OCI-LY1 (cell line): ENCODE measurements at regions not wholly inside any gene's neighbourhood (a gene's known extent, or its start where the extent isn't known, plus 50 kb on each side); places are given as distances from the start of the nearest gene placed in this dataset.

Experiments
- H2AFZ ChIP-seq: fragments of 200-600 bp; sonication (generic), shearing (Covaris generic); 2 replicates; pipeline ENCODE4 v1.6.0; 2014; ENCODE audit warnings: antibody characterized with exemption, mild to moderate bottlenecking, low read length
- H3F3A ChIP-seq: fragments of 200-600 bp; sonication (generic), shearing (Covaris generic); 2 replicates; pipeline ENCODE4 v1.6.0; 2014; ENCODE audit warnings: mild to moderate bottlenecking, antibody characterized with exemption, low read length, moderate library complexity; ENCODE audit not compliant: insufficient read depth
- H3K27ac ChIP-seq: fragments of 200-600 bp; sonication (generic); 2 replicates; pipeline ENCODE4 v1.5.1; 2014; ENCODE audit warnings: low read length, mixed run types, mild to moderate bottlenecking, low read depth; ENCODE audit not compliant: poor library complexity, severe bottlenecking
- H3K27me3 ChIP-seq: fragments of 200-600 bp; sonication (generic); 2 replicates; pipeline ENCODE4 v1.6.0; 2014; ENCODE audit warnings: antibody characterized with exemption, mild to moderate bottlenecking, low read length, moderate library complexity; ENCODE audit not compliant: insufficient read depth
- H3K36me3 ChIP-seq: fragments of 200-600 bp; sonication (generic); 2 replicates; pipeline ENCODE4 v1.6.1; 2014; ENCODE audit warnings: mild to moderate bottlenecking, antibody characterized with exemption, low read length, moderate library complexity, mixed read lengths; ENCODE audit not compliant: insufficient read depth
- H3K4me1 ChIP-seq: fragments of 200-600 bp; sonication (generic); 2 replicates; pipeline ENCODE4 v1.5.1; 2014; ENCODE audit warnings: mild to moderate bottlenecking, low read length, moderate library complexity; ENCODE audit not compliant: insufficient read depth, severe bottlenecking
- H3K4me2 ChIP-seq: fragments of 200-600 bp; sonication (generic), shearing (Covaris generic); 2 replicates; pipeline ENCODE4 v1.6.1; 2014; ENCODE audit warnings: low read length
- H3K4me3 ChIP-seq: fragments of 200-600 bp; sonication (generic); 2 replicates; pipeline ENCODE4 v1.5.1; 2014; ENCODE audit warnings: low read length, low read depth, mild to moderate bottlenecking, mixed read lengths; ENCODE audit not compliant: poor library complexity, severe bottlenecking
- H3K79me2 ChIP-seq: fragments of 200-600 bp; shearing (Covaris generic); 2 replicates; pipeline ENCODE4 v1.6.1; 2016; ENCODE audit warnings: mixed run types, low read length, mixed read lengths; ENCODE audit not compliant: insufficient read depth
- H3K9ac ChIP-seq: fragments of 200-600 bp; sonication (generic), shearing (Covaris generic); 2 replicates; pipeline ENCODE4 v1.6.1; 2014; ENCODE audit warnings: mild to moderate bottlenecking, low read length, mixed read lengths
- H3K9me2 ChIP-seq: fragments of 200-600 bp; sonication (generic), shearing (Covaris generic); 2 replicates; pipeline ENCODE4 v1.6.1; 2014; ENCODE audit warnings: low read depth, mild to moderate bottlenecking, low read length, mixed read lengths
- H3K9me3 ChIP-seq: fragments of 200-600 bp; shearing (Covaris generic); 2 replicates; pipeline ENCODE4 v1.6.1; 2014; ENCODE audit warnings: low read length, mixed read lengths
- H4K20me1 ChIP-seq: fragments of 200-600 bp; sonication (generic), shearing (Covaris generic); 2 replicates; pipeline ENCODE4 v1.6.0; 2016; ENCODE audit warnings: mild to moderate bottlenecking, low read length; ENCODE audit not compliant: insufficient read depth
- CTCF ChIP-seq: fragments of 200-600 bp; sonication (generic), shearing (Covaris generic); IDR thresholded peaks from 2 replicates; pipeline ENCODE4 v1.5.1; 2017; ENCODE audit warnings: mild to moderate bottlenecking, antibody characterized with exemption, low read length, moderate library complexity, mixed read lengths
- EZH2 ChIP-seq: fragments of 200-600 bp; sonication (generic), shearing (Covaris generic); IDR thresholded peaks from 2 replicates; pipeline ENCODE4 v1.8.0; 2017; ENCODE audit warnings: borderline replicate concordance, mixed run types, mild to moderate bottlenecking, antibody characterized with exemption, low read length, moderate library complexity, mixed read lengths

GRCh38 chrX:73768886-73769285, 83.6 kb downstream of the XIST start:
- H3K4me3 ChIP-seq: no peak overlapping the region
- no peak overlapping the region for H3K27ac ChIP-seq
- TF ChIP-seq CTCF (no peak), EZH2 (no peak)
- H3K36me3 ChIP-seq: no peaks in the 10 kb centered on the region
- no peaks in the 10 kb centered on the region for H3K79me2 ChIP-seq
- H3F3A ChIP-seq: no peaks in the 10 kb centered on the region
- peaks cover 12% of the 10 kb centered on the region for H3K4me1 ChIP-seq
- no peaks in the 10 kb centered on the region for H3K9me3 ChIP-seq
- H4K20me1 ChIP-seq: no peaks in the 10 kb centered on the region
- H2AFZ ChIP-seq: no peak overlapping the region
- H3K9me2 ChIP-seq: no peaks in the 10 kb centered on the region
- no peak overlapping the region for H3K9ac ChIP-seq
- no peaks in the 10 kb centered on the region for H3K27me3 ChIP-seq
- H3K4me2 ChIP-seq: no peak overlapping the region

GRCh38 chrX:73768160-73768559, 84.4 kb downstream of the XIST start:
- no peak overlapping the region for H3K9ac ChIP-seq
- no peaks in the 10 kb centered on the region for H3K79me2 ChIP-seq
- TF ChIP-seq CTCF: no peak
- no peak for TF ChIP-seq EZH2
- peaks cover 12% of the 10 kb centered on the region for H3K4me1 ChIP-seq
- no peak overlapping the region for H3K4me3 ChIP-seq
- H3K36me3 ChIP-seq: no peaks in the 10 kb centered on the region
- no peaks in the 10 kb centered on the region for H4K20me1 ChIP-seq
- H3K4me2 ChIP-seq: no peak overlapping the region
- H3F3A ChIP-seq: no peaks in the 10 kb centered on the region
- H3K27ac ChIP-seq: no peak overlapping the region
- no peaks in the 10 kb centered on the region for H3K9me2 ChIP-seq
- no peaks in the 10 kb centered on the region for H3K9me3 ChIP-seq
- H2AFZ ChIP-seq: no peak overlapping the region
- no peaks in the 10 kb centered on the region for H3K27me3 ChIP-seq

GRCh38 chrX:73767017-73767416, 85.5 kb downstream of the XIST start:
- no peak overlapping the region for H3K4me2 ChIP-seq
- no peak overlapping the region for H3K4me3 ChIP-seq
- H3K4me1 ChIP-seq: peaks cover 12% of the 10 kb centered on the region
- no peak overlapping the region for H2AFZ ChIP-seq
- TF ChIP-seq CTCF (no peak), EZH2 (no peak)
- H3F3A ChIP-seq: no peaks in the 10 kb centered on the region
- no peak overlapping the region for H3K27ac ChIP-seq
- H3K9me3 ChIP-seq: no peaks in the 10 kb centered on the region
- no peaks in the 10 kb centered on the region for H3K79me2 ChIP-seq
- H3K36me3 ChIP-seq: no peaks in the 10 kb centered on the region
- no peaks in the 10 kb centered on the region for H4K20me1 ChIP-seq
- no peak overlapping the region for H3K9ac ChIP-seq
- no peaks in the 10 kb centered on the region for H3K9me2 ChIP-seq
- H3K27me3 ChIP-seq: no peaks in the 10 kb centered on the region
